ENCODE measurements at regions not wholly inside any gene's neighbourhood (a gene's known extent, or its start where the extent isn't known, plus 50 kb on each side); places are given as distances from the start of the nearest gene placed in this dataset.

GRCh38 chr3:164658125-164658524 is 420.2 kb downstream of the SI start:
- TF ChIP-seq ZFX (IDR thresholded peaks at IDR 0.05; ENCODE audit: borderline replicate concordance) (no peak), CTCF (IDR thresholded peaks at IDR 0.05) (no peak)

DNA sequence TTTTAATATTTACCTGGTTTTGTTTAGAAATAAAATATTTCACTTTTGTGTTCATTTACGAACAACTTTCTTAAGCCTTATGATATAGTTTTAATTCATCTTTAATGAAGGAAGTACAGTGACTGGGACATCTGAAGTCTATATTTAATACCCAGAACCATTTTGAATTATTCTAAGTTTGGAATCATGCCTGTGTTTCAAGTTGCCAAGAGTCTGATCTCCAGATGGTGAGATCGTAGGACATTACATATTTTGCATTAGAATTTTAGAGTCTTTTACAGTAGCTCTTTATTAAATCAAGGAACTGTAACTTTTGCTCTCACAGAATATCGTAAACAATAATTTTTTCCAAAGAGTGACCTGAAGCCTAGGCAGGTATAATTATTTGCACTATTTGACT is 420.7 kb downstream of the SI start:
- no peak overlapping the region for H3K27ac ChIP-seq
- no peak for TF ChIP-seq ZFX (IDR thresholded peaks at IDR 0.05; ENCODE audit: borderline replicate concordance)
- TF ChIP-seq CTCF (IDR thresholded peaks at IDR 0.05) = no peak

More at GRCh38 chr3:164658125-164658524, 420.2 kb downstream of the SI start:
- no peak overlapping the region for H3K27ac ChIP-seq

GRCh38 chr3:164655462-164655861 is 422.8 kb downstream of the SI start:
- H3K27ac ChIP-seq = no peak overlapping the region
- TF ChIP-seq ZFX (IDR thresholded peaks at IDR 0.05; ENCODE audit: borderline replicate concordance) = no peak
- TF ChIP-seq CTCF (IDR thresholded peaks at IDR 0.05) = no peak

GRCh38 chr3:164641071-164641470 is 437.2 kb downstream of the SI start:
- no peak overlapping the region for H3K27ac ChIP-seq
- TF ChIP-seq ZFX (IDR thresholded peaks at IDR 0.05; ENCODE audit: borderline replicate concordance) = no peak
- TF ChIP-seq CTCF (IDR thresholded peaks at IDR 0.05) = no peak

DNA sequence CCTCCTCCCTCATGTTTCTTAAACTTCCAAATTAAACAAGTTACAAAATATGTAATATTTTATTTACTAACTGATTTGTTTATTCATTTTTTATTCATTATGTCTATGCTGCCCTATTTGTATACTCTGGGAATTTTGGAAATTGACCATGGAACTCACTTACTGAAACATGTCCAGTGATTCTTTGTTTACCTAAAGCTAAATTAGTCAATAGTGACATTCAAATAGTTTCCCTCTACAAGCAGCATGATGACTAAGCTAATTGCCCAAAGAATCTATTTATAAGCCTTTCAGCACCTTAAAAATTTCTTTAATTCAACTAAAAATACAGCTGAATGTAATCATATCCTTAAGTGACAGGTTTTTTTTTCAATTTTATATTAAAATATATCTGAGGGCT is 437.7 kb downstream of the SI start:
- H3K27ac ChIP-seq = no peak overlapping the region
- no peak for TF ChIP-seq ZFX (IDR thresholded peaks at IDR 0.05; ENCODE audit: borderline replicate concordance)
- no peak for TF ChIP-seq CTCF (IDR thresholded peaks at IDR 0.05)

GRCh38 chr3:164620956-164621355 is 457.3 kb downstream of the SI start:
- TF ChIP-seq CTCF (IDR thresholded peaks at IDR 0.05) = no peak
- no peak for TF ChIP-seq ZFX (IDR thresholded peaks at IDR 0.05; ENCODE audit: borderline replicate concordance)

GRCh38 chr3:164620423-164620822 is 457.9 kb downstream of the SI start:
- TF ChIP-seq ZFX (IDR thresholded peaks at IDR 0.05; ENCODE audit: borderline replicate concordance) (no peak), CTCF (IDR thresholded peaks at IDR 0.05) (no peak)
- no peak overlapping the region for H3K27ac ChIP-seq

More at GRCh38 chr3:164620956-164621355, 457.3 kb downstream of the SI start:
- no peak overlapping the region for H3K27ac ChIP-seq
